Neural cell (in vitro differentiated cells): ENCODE measurements at regions not wholly inside any gene's neighbourhood (a gene's known extent, or its start where the extent isn't known, plus 50 kb on each side); places are given as distances from the start of the nearest gene placed in this dataset.

Source experiments
- H2AFZ ChIP-seq: fragments of 200-600, 300-800 bp; sonication (generic), shearing (Covaris generic); 2 replicates; pipeline ENCODE4 v1.6.0; 2014; ENCODE audit warnings: low read depth, mild to moderate bottlenecking, antibody characterized with exemption, low read length, moderate library complexity
- H3F3A ChIP-seq: fragments of 200-600 bp; shearing (Covaris generic); 2 replicates; pipeline ENCODE4 v1.6.1; 2016; ENCODE audit warnings: mild to moderate bottlenecking, moderate library complexity, mixed read lengths, antibody characterized with exemption, low read length; ENCODE audit not compliant: insufficient read depth, poor library complexity, severe bottlenecking
- H3K27ac ChIP-seq: fragments of 200-600, 300-800 bp; sonication (generic), shearing (Covaris generic); 2 replicates; pipeline ENCODE4 v1.5.1; 2014; ENCODE audit warnings: mild to moderate bottlenecking, low read length, moderate library complexity
- H3K27me3 ChIP-seq: fragments of 300-800, 200-600 bp; sonication (generic), shearing (Covaris generic); 2 replicates; pipeline ENCODE4 v1.6.0; 2014; ENCODE audit warnings: mild to moderate bottlenecking, low read depth, low read length, moderate library complexity; ENCODE audit not compliant: insufficient read depth
- H3K36me3 ChIP-seq: fragments of 300-800, 200-600 bp; sonication (generic), shearing (Covaris generic); 2 replicates; pipeline ENCODE4 v1.5.1; 2014; ENCODE audit warnings: mild to moderate bottlenecking, antibody characterized with exemption, low read length, moderate library complexity; ENCODE audit not compliant: insufficient read depth
- H3K4me2 ChIP-seq: fragments of 300-800, 200-600 bp; sonication (generic), shearing (Covaris generic); 2 replicates; pipeline ENCODE4 v1.6.0; 2014; ENCODE audit warnings: mild to moderate bottlenecking, low read length
- H3K4me3 ChIP-seq: fragments of 300-800, 200-600 bp; sonication (generic), shearing (Covaris generic); 2 replicates; pipeline ENCODE4 v1.5.1; 2014; ENCODE audit warnings: mild to moderate bottlenecking, low read length, moderate library complexity
- H3K79me2 ChIP-seq: fragments of 200-600 bp; shearing (Covaris generic); replicated peaks from 2 replicates; pipeline ENCODE4 v1.6.0; 2014; ENCODE audit warnings: mild to moderate bottlenecking, low read length, moderate library complexity; ENCODE audit not compliant: insufficient read depth
- H3K9ac ChIP-seq: fragments of 300-800, 200-600 bp; sonication (generic), shearing (Covaris generic); 2 replicates; pipeline ENCODE4 v1.6.1; 2016; ENCODE audit warnings: mild to moderate bottlenecking, low read length, mixed read lengths
- H3K9me2 ChIP-seq: fragments of 200-600 bp; shearing (Covaris generic); 2 replicates; pipeline ENCODE4 v1.6.1; 2016; ENCODE audit warnings: mild to moderate bottlenecking, low read length, mixed read lengths; ENCODE audit not compliant: insufficient read depth
- H3K9me3 ChIP-seq: fragments of 200-600, 300-800 bp; sonication (generic), shearing (Covaris generic); 2 replicates; pipeline ENCODE4 v1.6.1; 2016; ENCODE audit warnings: mild to moderate bottlenecking, mixed run types, low read length, moderate library complexity, mixed read lengths
- H4K20me1 ChIP-seq: fragments of 200-600 bp; shearing (Covaris generic); 2 replicates; pipeline ENCODE4 v1.6.1; 2016; ENCODE audit warnings: mild to moderate bottlenecking, mixed run types; ENCODE audit not compliant: insufficient read depth
- EP300 ChIP-seq: fragments of 450-650 bp; conservative IDR thresholded peaks from 2 replicates; pipeline ENCODE4 v1.6.1; 2014; ENCODE audit warnings: antibody characterized with exemption, mild to moderate bottlenecking, moderate library complexity; ENCODE audit not compliant: poor library complexity, severe bottlenecking
- EZH2 ChIP-seq: fragments of 200-600, 300-800 bp; shearing (Covaris generic), sonication (generic); IDR thresholded peaks from 2 replicates; pipeline ENCODE4 v1.6.1; 2014; ENCODE audit warnings: antibody characterized with exemption, low read length, borderline replicate concordance, mild to moderate bottlenecking; ENCODE audit not compliant: insufficient read depth, poor library complexity, severe bottlenecking
- MXI1 ChIP-seq: fragments of 450-650 bp; conservative IDR thresholded peaks from 2 replicates; pipeline ENCODE4 v1.6.1; 2014; ENCODE audit warnings: antibody characterized with exemption, mild to moderate bottlenecking; ENCODE audit not compliant: poor library complexity, severe bottlenecking
- POLR2AphosphoS5 ChIP-seq: IDR thresholded peaks from 2 replicates; pipeline ENCODE4 v1.6.1; 2012
- RAD21 ChIP-seq: fragments of 450-650 bp; conservative IDR thresholded peaks from 2 replicates; pipeline ENCODE4 v1.6.1; 2014; ENCODE audit warnings: antibody characterized with exemption, mild to moderate bottlenecking, moderate library complexity
- SMC3 ChIP-seq: fragments of 450-650 bp; conservative IDR thresholded peaks from 2 replicates; pipeline ENCODE4 v1.6.1; 2014; ENCODE audit warnings: antibody characterized with exemption, mild to moderate bottlenecking, moderate library complexity; ENCODE audit not compliant: poor library complexity
- TAF1 ChIP-seq: IDR thresholded peaks from 2 replicates; pipeline ENCODE4 v1.6.1; 2012; ENCODE audit warnings: low read depth
- TF ChIP-seq, protein P1 (sequence below): fragments of 450-650 bp; IDR thresholded peaks from 2 replicates; pipeline ENCODE4 v1.5.1; 2014; ENCODE audit warnings: antibody characterized with exemption, mild to moderate bottlenecking, moderate library complexity; ENCODE audit not compliant: poor library complexity, severe bottlenecking
- TF ChIP-seq, protein P2 (sequence below): IDR thresholded peaks from 2 replicates; pipeline ENCODE4 v1.6.1; 2012; ENCODE audit warnings: borderline replicate concordance

- Histone ChIP-seq H3K4me2 (no peak overlapping the region), H3K27ac (no peak overlapping the region)
Observed at GRCh38 chr2:161044921-161045320, 115.3 kb upstream of the TANK start.

DNA sequence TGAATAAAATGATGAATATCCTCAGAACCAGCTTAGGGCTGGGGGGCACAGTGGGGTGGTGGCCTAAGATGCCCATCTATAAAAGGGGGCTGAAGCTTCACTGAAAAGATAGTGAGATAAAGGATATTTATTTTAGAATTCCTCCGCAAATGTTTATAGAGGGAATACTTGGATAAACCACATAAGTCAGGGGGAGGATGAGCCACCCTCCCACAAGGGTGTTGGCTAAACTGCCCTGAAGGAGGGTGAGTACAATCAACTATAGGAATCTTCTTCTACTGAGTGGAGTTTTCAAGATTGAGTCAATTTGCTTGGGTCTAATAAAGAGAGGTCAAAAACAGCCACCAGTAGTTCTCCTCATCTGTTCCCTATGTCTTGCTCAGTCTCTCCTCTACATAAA, 114.5 kb upstream of the TANK start:
- Histone ChIP-seq H3K9ac (no peak overlapping the region), H3K9me3 (no peaks in the 10 kb centered on the region), H2AFZ (no peak overlapping the region), H3K27me3 (no peaks in the 10 kb centered on the region), H3K4me2 (no peak overlapping the region), H3F3A (no peaks in the 10 kb centered on the region), H3K9me2 (no peaks in the 10 kb centered on the region), H4K20me1 (no peaks in the 10 kb centered on the region), H3K79me2 (no peaks in the 10 kb centered on the region), H3K4me3 (no peak overlapping the region), H3K27ac (no peak overlapping the region), H3K36me3 (no peaks in the 10 kb centered on the region)
- no peak for TF ChIP-seq POLR2AphosphoS5

More at GRCh38 chr2:161044921-161045320, 115.3 kb upstream of the TANK start:
- H3F3A ChIP-seq, result no peaks in the 10 kb centered on the region
- no peaks in the 10 kb centered on the region for H3K9me3 ChIP-seq
- H3K9ac ChIP-seq, result no peak overlapping the region
- no peaks in the 10 kb centered on the region for H3K9me2 ChIP-seq
- no peaks in the 10 kb centered on the region for H4K20me1 ChIP-seq
- no peak overlapping the region for H3K4me3 ChIP-seq
- TF ChIP-seq TAF1, result no peak
- TF ChIP-seq, protein P1, sequence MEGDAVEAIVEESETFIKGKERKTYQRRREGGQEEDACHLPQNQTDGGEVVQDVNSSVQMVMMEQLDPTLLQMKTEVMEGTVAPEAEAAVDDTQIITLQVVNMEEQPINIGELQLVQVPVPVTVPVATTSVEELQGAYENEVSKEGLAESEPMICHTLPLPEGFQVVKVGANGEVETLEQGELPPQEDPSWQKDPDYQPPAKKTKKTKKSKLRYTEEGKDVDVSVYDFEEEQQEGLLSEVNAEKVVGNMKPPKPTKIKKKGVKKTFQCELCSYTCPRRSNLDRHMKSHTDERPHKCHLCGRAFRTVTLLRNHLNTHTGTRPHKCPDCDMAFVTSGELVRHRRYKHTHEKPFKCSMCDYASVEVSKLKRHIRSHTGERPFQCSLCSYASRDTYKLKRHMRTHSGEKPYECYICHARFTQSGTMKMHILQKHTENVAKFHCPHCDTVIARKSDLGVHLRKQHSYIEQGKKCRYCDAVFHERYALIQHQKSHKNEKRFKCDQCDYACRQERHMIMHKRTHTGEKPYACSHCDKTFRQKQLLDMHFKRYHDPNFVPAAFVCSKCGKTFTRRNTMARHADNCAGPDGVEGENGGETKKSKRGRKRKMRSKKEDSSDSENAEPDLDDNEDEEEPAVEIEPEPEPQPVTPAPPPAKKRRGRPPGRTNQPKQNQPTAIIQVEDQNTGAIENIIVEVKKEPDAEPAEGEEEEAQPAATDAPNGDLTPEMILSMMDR, result no peak
- no peak for TF ChIP-seq EP300
- TF ChIP-seq POLR2AphosphoS5, result no peak
- no peak for TF ChIP-seq RAD21
- TF ChIP-seq EZH2, result no peak
- TF ChIP-seq MXI1, result no peak
- no peak for TF ChIP-seq SMC3
- TF ChIP-seq, protein P2, sequence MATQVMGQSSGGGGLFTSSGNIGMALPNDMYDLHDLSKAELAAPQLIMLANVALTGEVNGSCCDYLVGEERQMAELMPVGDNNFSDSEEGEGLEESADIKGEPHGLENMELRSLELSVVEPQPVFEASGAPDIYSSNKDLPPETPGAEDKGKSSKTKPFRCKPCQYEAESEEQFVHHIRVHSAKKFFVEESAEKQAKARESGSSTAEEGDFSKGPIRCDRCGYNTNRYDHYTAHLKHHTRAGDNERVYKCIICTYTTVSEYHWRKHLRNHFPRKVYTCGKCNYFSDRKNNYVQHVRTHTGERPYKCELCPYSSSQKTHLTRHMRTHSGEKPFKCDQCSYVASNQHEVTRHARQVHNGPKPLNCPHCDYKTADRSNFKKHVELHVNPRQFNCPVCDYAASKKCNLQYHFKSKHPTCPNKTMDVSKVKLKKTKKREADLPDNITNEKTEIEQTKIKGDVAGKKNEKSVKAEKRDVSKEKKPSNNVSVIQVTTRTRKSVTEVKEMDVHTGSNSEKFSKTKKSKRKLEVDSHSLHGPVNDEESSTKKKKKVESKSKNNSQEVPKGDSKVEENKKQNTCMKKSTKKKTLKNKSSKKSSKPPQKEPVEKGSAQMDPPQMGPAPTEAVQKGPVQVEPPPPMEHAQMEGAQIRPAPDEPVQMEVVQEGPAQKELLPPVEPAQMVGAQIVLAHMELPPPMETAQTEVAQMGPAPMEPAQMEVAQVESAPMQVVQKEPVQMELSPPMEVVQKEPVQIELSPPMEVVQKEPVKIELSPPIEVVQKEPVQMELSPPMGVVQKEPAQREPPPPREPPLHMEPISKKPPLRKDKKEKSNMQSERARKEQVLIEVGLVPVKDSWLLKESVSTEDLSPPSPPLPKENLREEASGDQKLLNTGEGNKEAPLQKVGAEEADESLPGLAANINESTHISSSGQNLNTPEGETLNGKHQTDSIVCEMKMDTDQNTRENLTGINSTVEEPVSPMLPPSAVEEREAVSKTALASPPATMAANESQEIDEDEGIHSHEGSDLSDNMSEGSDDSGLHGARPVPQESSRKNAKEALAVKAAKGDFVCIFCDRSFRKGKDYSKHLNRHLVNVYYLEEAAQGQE, result no peak
- H2AFZ ChIP-seq, result no peak overlapping the region
- H3K36me3 ChIP-seq, result no peaks in the 10 kb centered on the region
- H3K27me3 ChIP-seq, result no peaks in the 10 kb centered on the region
- no peaks in the 10 kb centered on the region for H3K79me2 ChIP-seq

- no peaks in the 10 kb centered on the region for H3K9me2 ChIP-seq
- no peak overlapping the region for H3K27ac ChIP-seq
- no peaks in the 10 kb centered on the region for H3K27me3 ChIP-seq
- no peak overlapping the region for H3K4me2 ChIP-seq
- H3K4me3 ChIP-seq, result no peak overlapping the region
- H2AFZ ChIP-seq, result no peak overlapping the region
- TF ChIP-seq POLR2AphosphoS5 (no peak), TAF1 (no peak), EZH2 (no peak), EP300 (no peak), RAD21 (no peak), MXI1 (no peak), SMC3 (no peak)
- TF ChIP-seq, protein P2, result no peak
- TF ChIP-seq, protein P1, result no peak
- no peaks in the 10 kb centered on the region for H3K9me3 ChIP-seq
- H3K36me3 ChIP-seq, result no peaks in the 10 kb centered on the region
- H3K79me2 ChIP-seq, result no peaks in the 10 kb centered on the region
- no peak overlapping the region for H3K9ac ChIP-seq
- no peaks in the 10 kb centered on the region for H3F3A ChIP-seq
- no peaks in the 10 kb centered on the region for H4K20me1 ChIP-seq
Observed at GRCh38 chr2:161046876-161047275, 113.4 kb upstream of the TANK start.
